Endothelial cell of umbilical vein (primary cell): ENCODE measurements at regions not wholly inside any gene's neighbourhood (a gene's known extent, or its start where the extent isn't known, plus 50 kb on each side); places are given as distances from the start of the nearest gene placed in this dataset.

Source experiments
- BruUV-seq: library from RNA; stranded (reverse); fragments of 400-500 nt; replicated peaks from 2 replicates; lab custom pipeline; 2021; lab: Mats Ljungman, UMichigan
- CTCF ChIA-PET: fragments of 300-600, 350-600 bp; sonication (Branson Sonifier 250); formaldehyde crosslinking; loops from one replicate; lab custom pipeline; 2021; ENCODE audit warnings: antibody characterized with exemption, inconsistent platforms; lab: Charles Lee
- POLR2A ChIA-PET: fragments of 300-600, 350-600 bp; sonication (Branson Sonifier 250); formaldehyde crosslinking; loops from one replicate; lab custom pipeline; 2021; ENCODE audit warnings: antibody characterized with exemption, inconsistent platforms; lab: Charles Lee
- DNase-seq: peaks from one replicate; pipeline ENCODE4 v3.0.0-alpha.2; 2011; ENCODE audit warnings: low read depth, low spot score
- FAIRE-seq: peaks from 2 replicates; lab custom pipeline; 2011; peaks lifted over from hg19 to GRCh38; lab: Jason Lieb, UNC
- H2AFZ ChIP-seq: 2 replicates; pipeline ENCODE4 v1.6.0; 2012; ENCODE audit warnings: low read depth, low read length, control low read depth, inconsistent platforms
- H3K27ac ChIP-seq: 2 replicates; pipeline ENCODE4 v1.5.1; 2011; ENCODE audit warnings: low read depth, mild to moderate bottlenecking, control low read depth, low read length, moderate library complexity; ENCODE audit not compliant: insufficient read depth
- H3K27me3 ChIP-seq, 2 experiments: 2 replicates each; pipeline versions ENCODE4 v1.6.0 to v1.6.1; 2011; ENCODE audit warnings: low read length in 2 of 2, mixed read lengths in 1 of 2; ENCODE audit not compliant: control insufficient read depth in 2 of 2, insufficient read depth in 2 of 2
- H3K36me3 ChIP-seq, 2 experiments: 2 replicates in 1 of 2; 3 replicates in 1 of 2; pipeline ENCODE4 v1.5.1; 2011; ENCODE audit warnings: low read length in 2 of 2, mild to moderate bottlenecking in 1 of 2, moderate library complexity in 1 of 2; ENCODE audit not compliant: control insufficient read depth in 2 of 2, insufficient read depth in 2 of 2; ENCODE audit errors: extremely low read depth in 1 of 2
- H3K4me1 ChIP-seq: 3 replicates; pipeline ENCODE4 v1.5.1; 2011; ENCODE audit warnings: mild to moderate bottlenecking, low read length; ENCODE audit not compliant: control insufficient read depth, insufficient read depth; ENCODE audit errors: extremely low read depth
- H3K4me2 ChIP-seq: 2 replicates; pipeline ENCODE4 v1.6.1; 2011; ENCODE audit warnings: low read length, control low read depth, mixed read lengths; ENCODE audit not compliant: insufficient read depth
- H3K4me3 ChIP-seq, 3 experiments: fragments of 200-600 bp in 1 of 3; sonication (generic), shearing (Covaris generic) in 1 of 3; replicated peaks in 1 of 3; 2 replicates each; pipeline ENCODE4 v1.5.1; 2011 to 2016; ENCODE audit warnings: control low read depth in 3 of 3, low read length in 3 of 3, mild to moderate bottlenecking in 2 of 3, inconsistent platforms in 1 of 3, low read depth in 1 of 3, moderate library complexity in 1 of 3; ENCODE audit not compliant: insufficient read depth in 1 of 3
- H3K79me2 ChIP-seq: 2 replicates; pipeline ENCODE4 v1.6.0; 2012; ENCODE audit warnings: low read length, inconsistent platforms; ENCODE audit not compliant: control insufficient read depth, insufficient read depth
- H3K9ac ChIP-seq: replicated peaks from 2 replicates; pipeline ENCODE3; 2011; ENCODE audit warnings: low read length, control low read depth; ENCODE audit not compliant: insufficient read depth; ENCODE audit errors: extremely low read depth
- H3K9me1 ChIP-seq: replicated peaks from 3 replicates; pipeline ENCODE4 v1.6.0; 2011; ENCODE audit warnings: mild to moderate bottlenecking, low read length; ENCODE audit not compliant: control insufficient read depth, insufficient read depth; ENCODE audit errors: extremely low read depth
- H3K9me3 ChIP-seq: replicated peaks from 2 replicates; pipeline ENCODE4 v1.5.1; 2012; ENCODE audit warnings: low read length, inconsistent platforms; ENCODE audit not compliant: control insufficient read depth, insufficient read depth
- H4K20me1 ChIP-seq: replicated peaks from 2 replicates; pipeline ENCODE3; 2011; ENCODE audit warnings: mild to moderate bottlenecking, low read length; ENCODE audit not compliant: control insufficient read depth, insufficient read depth; ENCODE audit errors: extremely low read depth
- EZH2 ChIP-seq: IDR thresholded peaks from 2 replicates; pipeline ENCODE4 v1.6.1; 2012; ENCODE audit warnings: borderline replicate concordance, low read depth, mild to moderate bottlenecking, moderate library complexity, low read length, inconsistent platforms; ENCODE audit not compliant: severe bottlenecking
- FOS ChIP-seq: IDR thresholded peaks from 2 replicates; pipeline ENCODE4 v1.6.1; 2011; ENCODE audit warnings: mild to moderate bottlenecking, low read length, moderate library complexity, borderline replicate concordance; ENCODE audit not compliant: insufficient read depth
- GATA2 ChIP-seq: IDR thresholded peaks from 2 replicates; pipeline ENCODE4 v1.7.0; 2011; ENCODE audit warnings: low read depth, mild to moderate bottlenecking, moderate library complexity, mixed read lengths, low read length; ENCODE audit not compliant: insufficient read length, insufficient read depth
- JUN ChIP-seq: IDR thresholded peaks from 2 replicates; pipeline ENCODE4 v1.6.1; 2011; ENCODE audit warnings: borderline replicate concordance, low read depth; ENCODE audit not compliant: insufficient read length, insufficient read depth
- MYC ChIP-seq: IDR thresholded peaks from one replicate; pipeline ENCODE4 v1.6.1; 2011; ENCODE audit warnings: mild to moderate bottlenecking, low read depth, low read length
- POLR2A ChIP-seq: IDR thresholded peaks from 2 replicates; pipeline ENCODE4 v1.6.1; 2012; ENCODE audit warnings: low read depth, mild to moderate bottlenecking, control low read depth, low read length
- POLR2AphosphoS5 ChIP-seq: IDR thresholded peaks from 2 replicates; pipeline ENCODE4 v1.6.1; 2012; ENCODE audit warnings: low read depth, mild to moderate bottlenecking, control low read depth, low read length, moderate library complexity; ENCODE audit not compliant: insufficient read depth
- dilution Hi-C: fragments of 300-500 bp; cut with MboI; formaldehyde crosslinking; loops from one replicate; pipeline ENCODE4 v1.15.0; 2019; ENCODE audit warnings: low sequenced_read_pairs; ENCODE audit not compliant: extremely low pct_ligation_motif_present
- intact Hi-C: fragments of 100-400 bp; cut with micrococcal nuclease; formaldehyde crosslinking; loops from one replicate; pipeline ENCODE4 v1.10.0; 2022
- TF ChIP-seq, protein P1 (sequence below): IDR thresholded peaks from 2 replicates; pipeline ENCODE4 v1.6.1; 2011; ENCODE audit not compliant: insufficient read depth, insufficient read length
- TF ChIP-seq, protein P2 (sequence below), 2 donors: IDR thresholded peaks; 1 replicate in 1 of 2; 2 replicates in 1 of 2; pipeline ENCODE4 v1.5.1; 2011; ENCODE audit warnings: low read length in 2 of 2, mild to moderate bottlenecking in 2 of 2, moderate library complexity in 2 of 2, control low read depth in 1 of 2, inconsistent platforms in 1 of 2, low read depth in 1 of 2; ENCODE audit not compliant: insufficient read depth in 1 of 2; ENCODE audit errors: extremely low read depth in 1 of 2

DNA sequence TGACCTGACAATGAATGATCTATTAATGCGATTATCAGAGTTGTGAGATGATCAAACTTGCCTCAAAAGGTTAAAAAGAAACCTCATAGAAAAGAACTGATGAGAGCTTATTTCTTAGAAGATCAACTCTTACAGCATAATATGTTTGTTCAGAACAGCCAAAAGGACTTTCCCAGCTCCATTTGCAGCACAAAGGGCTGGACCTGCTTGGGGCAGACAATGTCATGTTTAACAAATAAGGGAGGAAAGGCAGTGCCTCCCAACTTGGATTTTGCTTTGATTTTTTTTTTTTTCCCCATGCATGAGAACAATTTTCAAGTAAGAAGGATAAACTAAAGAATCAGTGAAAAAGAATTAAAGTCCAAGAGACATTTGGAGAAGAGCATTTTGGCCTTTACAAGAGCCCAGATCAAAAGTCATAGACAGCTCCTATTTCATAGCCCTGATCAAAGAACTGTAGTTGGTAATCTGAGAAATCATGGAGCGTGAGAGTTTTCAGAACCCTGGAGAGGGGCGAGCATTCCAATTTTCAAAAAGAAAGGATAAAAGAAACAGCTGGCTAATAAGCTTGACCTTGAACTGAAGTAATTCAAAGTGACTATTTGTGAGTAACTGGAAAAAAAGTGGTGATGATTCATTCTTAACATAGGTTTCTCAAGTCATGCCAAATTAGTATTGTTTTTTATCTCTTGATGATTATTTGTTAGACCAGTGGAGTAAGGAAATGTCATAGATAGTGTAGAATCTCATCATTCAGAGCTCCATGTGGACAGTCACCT, 136.0 kb upstream of the CFAP20DC start:
- Histone ChIP-seq H3K79me2 (no peaks in the 10 kb centered on the region), H3K27ac (no peak overlapping the region), H3K27me3 (no peaks in the 10 kb centered on the region), H4K20me1 (no peaks in the 10 kb centered on the region), H3K9ac (no peak overlapping the region), H3K36me3 (no peaks in the 10 kb centered on the region), H3K9me3 (no peaks in the 10 kb centered on the region), H3K4me3 (no peak overlapping the region), H3K9me1 (no peaks in the 10 kb centered on the region), H3K4me1 (no peaks in the 10 kb centered on the region), H3K4me2 (no peak overlapping the region), H2AFZ (no peak overlapping the region)
- FAIRE-seq: no peak
- intact Hi-C loops (no loop called here), dilution Hi-C loops (no loop called here)
- TF ChIP-seq, protein P1, sequence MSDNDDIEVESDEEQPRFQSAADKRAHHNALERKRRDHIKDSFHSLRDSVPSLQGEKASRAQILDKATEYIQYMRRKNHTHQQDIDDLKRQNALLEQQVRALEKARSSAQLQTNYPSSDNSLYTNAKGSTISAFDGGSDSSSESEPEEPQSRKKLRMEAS: no peak
- TF ChIP-seq FOS (no peak), MYC (no peak), GATA2 (no peak), POLR2A (no peak), EZH2 (no peak), JUN (no peak), POLR2AphosphoS5 (no peak)
- TF ChIP-seq, protein P2, sequence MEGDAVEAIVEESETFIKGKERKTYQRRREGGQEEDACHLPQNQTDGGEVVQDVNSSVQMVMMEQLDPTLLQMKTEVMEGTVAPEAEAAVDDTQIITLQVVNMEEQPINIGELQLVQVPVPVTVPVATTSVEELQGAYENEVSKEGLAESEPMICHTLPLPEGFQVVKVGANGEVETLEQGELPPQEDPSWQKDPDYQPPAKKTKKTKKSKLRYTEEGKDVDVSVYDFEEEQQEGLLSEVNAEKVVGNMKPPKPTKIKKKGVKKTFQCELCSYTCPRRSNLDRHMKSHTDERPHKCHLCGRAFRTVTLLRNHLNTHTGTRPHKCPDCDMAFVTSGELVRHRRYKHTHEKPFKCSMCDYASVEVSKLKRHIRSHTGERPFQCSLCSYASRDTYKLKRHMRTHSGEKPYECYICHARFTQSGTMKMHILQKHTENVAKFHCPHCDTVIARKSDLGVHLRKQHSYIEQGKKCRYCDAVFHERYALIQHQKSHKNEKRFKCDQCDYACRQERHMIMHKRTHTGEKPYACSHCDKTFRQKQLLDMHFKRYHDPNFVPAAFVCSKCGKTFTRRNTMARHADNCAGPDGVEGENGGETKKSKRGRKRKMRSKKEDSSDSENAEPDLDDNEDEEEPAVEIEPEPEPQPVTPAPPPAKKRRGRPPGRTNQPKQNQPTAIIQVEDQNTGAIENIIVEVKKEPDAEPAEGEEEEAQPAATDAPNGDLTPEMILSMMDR (IDR thresholded peaks at IDR 0.05; ENCODE audit: extremely low read depth in 1 of 2, insufficient read depth in 1 of 2, low read depth in 1 of 2, low read length in 2 of 2): no peak
- ChIA-PET CTCF (no interaction called here), POLR2A (no interaction called here)
- no peak for DNase-seq
- BruUV-seq: no TSS peak
